Progenitor cell of endocrine pancreas (in vitro differentiated cells): ENCODE measurements at regions not wholly inside any gene's neighbourhood (a gene's known extent, or its start where the extent isn't known, plus 50 kb on each side); places are given as distances from the start of the nearest gene placed in this dataset.

Experiments
- DNase-seq: peaks from one replicate; pipeline ENCODE4 v3.0.0; 2021; ENCODE audit warnings: low spot score; ENCODE audit not compliant: unreplicated experiment
- H3K27ac Mint-ChIP-seq: 2 replicates; pipeline ENCODE4 v1.8.0; 2021; ENCODE audit warnings: mild to moderate bottlenecking, moderate library complexity, mixed read lengths
- H3K27me3 Mint-ChIP-seq: 2 replicates; pipeline ENCODE4 v1.8.0; 2021; ENCODE audit warnings: mixed read lengths
- H3K36me3 Mint-ChIP-seq: 2 replicates; pipeline ENCODE4 v1.8.0; 2022; ENCODE audit warnings: mixed read lengths; ENCODE audit not compliant: insufficient read depth
- H3K4me1 Mint-ChIP-seq: 2 replicates; pipeline ENCODE4 v1.8.0; 2021; ENCODE audit warnings: low read depth, mixed read lengths
- H3K4me3 Mint-ChIP-seq: 2 replicates; pipeline ENCODE4 v1.8.0; 2021; ENCODE audit warnings: low read depth, mild to moderate bottlenecking, moderate library complexity, mixed read lengths
- H3K9me3 Mint-ChIP-seq: 2 replicates; pipeline ENCODE4 v1.8.0; 2021; ENCODE audit warnings: low read depth, mixed read lengths
- CTCF ChIP-seq: fragments of 200-600 bp; sonication (generic); IDR thresholded peaks from one replicate; pipeline ENCODE4 v1.5.0; 2021; ENCODE audit warnings: antibody characterized with exemption, mild to moderate bottlenecking; ENCODE audit not compliant: unreplicated experiment

- Mint-ChIP-seq H3K27ac (no peak overlapping the region), H3K9me3 (peaks cover 18% of the 10 kb centered on the region), H3K4me1 (no peaks in the 10 kb centered on the region), H3K27me3 (no peaks in the 10 kb centered on the region), H3K36me3 (no peaks in the 10 kb centered on the region), H3K4me3 (no peak overlapping the region)
- DNase-seq, result no peak
- no peak for TF ChIP-seq CTCF
Measured at GRCh38 chr12:60415351-60415750, 819.5 kb downstream of the SLC16A7 start.

- Mint-ChIP-seq H3K27me3 (no peaks in the 10 kb centered on the region), H3K36me3 (no peaks in the 10 kb centered on the region), H3K9me3 (peaks cover 16% of the 10 kb centered on the region), H3K27ac (no peak overlapping the region), H3K4me1 (no peaks in the 10 kb centered on the region), H3K4me3 (no peak overlapping the region)
- no peak for TF ChIP-seq CTCF
- DNase-seq, result no peak
Measured at GRCh38 chr12:60419986-60420385, 824.2 kb downstream of the SLC16A7 start.

- no peaks in the 10 kb centered on the region for H3K27me3 Mint-ChIP-seq
- no peak for DNase-seq
- H3K9me3 Mint-ChIP-seq, result peaks cover 5% of the 10 kb centered on the region
- no peak overlapping the region for H3K27ac Mint-ChIP-seq
- no peak for TF ChIP-seq CTCF
- no peaks in the 10 kb centered on the region for H3K36me3 Mint-ChIP-seq
- no peak overlapping the region for H3K4me3 Mint-ChIP-seq
- H3K4me1 Mint-ChIP-seq, result no peaks in the 10 kb centered on the region
Measured at GRCh38 chr12:60421741-60422140, 825.9 kb downstream of the SLC16A7 start.

GRCh38 chr12:60437297-60437696, 841.5 kb downstream of the SLC16A7 start:
- Mint-ChIP-seq H3K27me3 (no peaks in the 10 kb centered on the region), H3K36me3 (no peaks in the 10 kb centered on the region), H3K4me1 (no peaks in the 10 kb centered on the region), H3K27ac (no peak overlapping the region), H3K9me3 (peaks cover 14% of the 10 kb centered on the region), H3K4me3 (no peak overlapping the region)
- no peak for TF ChIP-seq CTCF
- DNase-seq, result no peak

GRCh38 chr12:60441577-60441976, 845.7 kb downstream of the SLC16A7 start:
- H3K4me3 Mint-ChIP-seq, result no peak overlapping the region
- no peaks in the 10 kb centered on the region for H3K27me3 Mint-ChIP-seq
- no peak for TF ChIP-seq CTCF
- H3K27ac Mint-ChIP-seq, result no peak overlapping the region
- no peaks in the 10 kb centered on the region for H3K4me1 Mint-ChIP-seq
- no peaks in the 10 kb centered on the region for H3K36me3 Mint-ChIP-seq
- H3K9me3 Mint-ChIP-seq, result peaks cover 30% of the 10 kb centered on the region
- DNase-seq, result no peak
